ENCODE measurements at regions not wholly inside any gene's neighbourhood (a gene's known extent, or its start where the extent isn't known, plus 50 kb on each side); places are given as distances from the start of the nearest gene placed in this dataset.

GRCh38 chr9:28341913-28342312 lies 768.6 kb upstream of the C9orf72 start:
- no peak overlapping the region for H3K4me3 ChIP-seq (ENCODE audit: low read depth, low read length)
- no peak for TF ChIP-seq CTCF (IDR thresholded peaks at IDR 0.05; ENCODE audit: low read depth, low read length)
- no peaks in the 10 kb centered on the region for H3K36me3 ChIP-seq
- no peak for DNase-seq
- H3K27me3 ChIP-seq = no peaks in the 10 kb centered on the region
- H3K4me1 ChIP-seq = no peaks in the 10 kb centered on the region
- H3K9me3 ChIP-seq = 0 out of 2 replicates have a peak, but pooled peaks cover 2% of the 10 kb centered on the region

- Histone ChIP-seq H3K27me3 (no peaks in the 10 kb centered on the region), H3K9me3 (no peaks in the 10 kb centered on the region), H3K4me1 (no peaks in the 10 kb centered on the region), H3K4me3 (ENCODE audit: low read depth, low read length) (no peak overlapping the region), H3K36me3 (no peaks in the 10 kb centered on the region)
- no peak for TF ChIP-seq CTCF (IDR thresholded peaks at IDR 0.05; ENCODE audit: low read depth, low read length)
- DNase-seq = no peak
Measured at GRCh38 chr9:28342815-28343338, 769.6 kb upstream of the C9orf72 start.

- DNase-seq = peak; percentile 49
- H3K36me3 ChIP-seq = no peaks in the 10 kb centered on the region
Measured at GRCh38 chr9:28363151-28363562, 789.9 kb upstream of the C9orf72 start.

GRCh38 chr9:28365020-28365640 lies 791.8 kb upstream of the C9orf72 start:
- Histone ChIP-seq H3K9me3 (no peaks in the 10 kb centered on the region), H3K27me3 (no peaks in the 10 kb centered on the region), H3K36me3 (no peaks in the 10 kb centered on the region), H3K4me3 (ENCODE audit: low read depth, low read length) (no peak overlapping the region), H3K4me1 (peaks cover 36% of the 10 kb centered on the region)
- peak; percentile 16 for DNase-seq
- TF ChIP-seq CTCF (IDR thresholded peaks at IDR 0.05; ENCODE audit: low read depth, low read length) = peak; percentile 32; the same call in 1 of the 2 replicates

More at GRCh38 chr9:28363151-28363562, 789.9 kb upstream of the C9orf72 start:
- TF ChIP-seq CTCF (IDR thresholded peaks at IDR 0.05; ENCODE audit: low read depth, low read length) = no peak
- Histone ChIP-seq H3K27me3 (no peaks in the 10 kb centered on the region), H3K4me1 (peaks cover 36% of the 10 kb centered on the region), H3K9me3 (no peaks in the 10 kb centered on the region), H3K4me3 (ENCODE audit: low read depth, low read length) (no peak overlapping the region)

- no peak for DNase-seq
- Histone ChIP-seq H3K36me3 (no peaks in the 10 kb centered on the region), H3K9me3 (no peaks in the 10 kb centered on the region), H3K4me3 (ENCODE audit: low read depth, low read length) (no peak overlapping the region), H3K4me1 (peaks cover 36% of the 10 kb centered on the region), H3K27me3 (no peaks in the 10 kb centered on the region)
- TF ChIP-seq CTCF (IDR thresholded peaks at IDR 0.05; ENCODE audit: low read depth, low read length) = no peak
Measured at GRCh38 chr9:28365728-28366127, 792.4 kb upstream of the C9orf72 start.

- no peak for DNase-seq
- no peaks in the 10 kb centered on the region for H3K4me1 ChIP-seq
- no peaks in the 10 kb centered on the region for H3K27me3 ChIP-seq
- no peak for TF ChIP-seq CTCF (IDR thresholded peaks at IDR 0.05; ENCODE audit: low read depth, low read length)
- H3K36me3 ChIP-seq = no peaks in the 10 kb centered on the region
- H3K4me3 ChIP-seq (ENCODE audit: low read depth, low read length) = no peak overlapping the region
- no peaks in the 10 kb centered on the region; the same call in 1 of the 2 replicates for H3K9me3 ChIP-seq
Measured at GRCh38 chr9:28378231-28378630, 805.0 kb upstream of the C9orf72 start.
